ENCODE measurements at regions not wholly inside any gene's neighbourhood (a gene's known extent, or its start where the extent isn't known, plus 50 kb on each side); places are given as distances from the start of the nearest gene placed in this dataset.
"Not testable (repeated sequence)": the region's sequence is repeated elsewhere in the genome, so short reads cannot be mapped to it uniquely, and the experiment has no call there.

DNA sequence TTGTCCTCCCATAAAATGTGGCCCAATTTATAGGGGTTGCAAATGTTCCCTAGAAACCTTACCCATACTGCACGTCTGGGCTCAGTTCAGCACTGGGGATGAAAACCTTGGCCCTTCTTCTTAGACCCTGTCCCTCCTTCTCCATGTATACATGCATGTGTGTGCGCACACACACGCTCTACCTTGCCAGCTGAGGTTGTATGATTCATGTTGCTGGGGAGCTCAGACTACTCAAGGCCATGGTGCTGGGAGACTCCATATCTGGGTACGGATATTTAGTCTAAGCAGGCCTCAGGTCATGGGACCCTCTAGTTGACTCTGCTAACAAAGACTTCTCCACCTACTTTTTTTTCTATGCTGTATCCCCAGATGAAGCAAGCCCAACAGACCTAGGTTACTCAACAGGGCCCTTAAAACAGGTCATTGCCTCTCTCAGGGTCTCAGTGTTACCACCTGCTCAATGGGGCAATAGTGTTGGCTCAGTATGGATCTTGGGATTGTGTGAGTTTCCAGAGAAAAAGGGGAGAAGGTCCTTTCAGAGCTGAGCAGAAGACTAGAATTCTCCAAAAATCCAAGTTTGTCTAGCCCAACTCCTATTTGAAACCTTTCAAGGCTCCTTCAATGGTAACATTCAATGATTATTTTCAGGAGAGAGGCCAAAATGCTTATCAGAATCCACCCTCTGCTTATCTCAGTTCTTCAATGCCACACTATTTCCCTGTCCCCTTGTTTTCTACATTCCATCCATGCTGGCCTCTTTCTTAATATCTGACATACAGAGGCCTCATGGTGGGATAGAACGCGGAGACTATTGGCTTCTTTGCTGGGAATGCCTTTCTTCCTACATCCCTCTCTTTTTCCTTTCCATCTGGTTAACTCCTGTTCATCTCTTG is 123.6 kb upstream of the PITX1 start:
- no peak for DNase-seq (ENCODE audit: low spot score)

GRCh38 chr5:135156715-135157404 is 122.8 kb upstream of the PITX1 start:
- DNase-seq (ENCODE audit: low spot score): no peak

DNA sequence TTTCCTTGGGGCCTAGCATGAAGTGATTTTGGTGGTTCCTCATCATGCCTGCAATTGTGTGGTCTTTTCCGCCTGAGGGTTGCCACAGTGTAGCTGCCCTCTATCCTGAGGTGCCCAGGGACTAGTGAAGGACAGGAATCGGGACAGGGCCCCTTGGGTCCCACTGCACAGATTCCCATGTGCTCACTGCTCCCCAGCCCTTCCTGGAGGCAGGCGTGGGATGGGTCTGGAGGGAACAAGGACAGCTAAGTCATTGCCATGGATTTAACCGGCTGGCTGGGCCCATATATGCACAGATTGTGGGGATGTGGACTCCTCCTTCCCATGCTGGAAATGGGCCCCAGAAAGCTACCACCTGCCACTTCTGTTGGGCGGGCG is 122.3 kb upstream of the PITX1 start:
- DNase-seq (ENCODE audit: low spot score): no peak

DNA sequence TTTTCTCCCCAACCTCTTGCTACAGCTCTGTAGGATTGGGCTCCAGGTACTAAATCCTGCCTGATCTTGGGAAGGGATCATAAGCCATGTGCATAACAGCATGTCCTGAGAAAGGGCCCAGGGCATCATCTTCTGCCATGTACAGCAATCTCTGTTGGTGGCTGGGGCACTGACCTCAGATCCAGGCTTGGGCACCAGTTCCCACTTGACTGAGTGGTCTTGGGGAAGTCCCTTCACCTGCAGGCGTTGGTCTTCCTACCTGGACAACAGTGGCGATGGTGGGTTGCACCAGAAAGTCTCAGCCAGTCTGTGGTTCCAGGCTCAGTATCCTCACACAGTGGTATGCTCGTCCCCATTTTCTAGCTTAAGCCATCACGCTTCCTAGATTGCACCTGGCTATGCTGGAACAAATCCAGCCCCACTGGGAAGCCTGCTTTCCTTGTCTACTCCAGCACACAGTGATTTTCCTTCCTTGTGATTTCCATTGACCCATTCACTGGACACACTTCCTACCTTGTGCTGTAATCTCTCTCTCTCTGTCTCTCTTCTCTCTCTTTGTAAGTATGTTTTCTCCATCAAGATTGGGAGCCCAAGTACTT is 121.7 kb upstream of the PITX1 start:
- DNase-seq (ENCODE audit: low spot score): no peak

DNA sequence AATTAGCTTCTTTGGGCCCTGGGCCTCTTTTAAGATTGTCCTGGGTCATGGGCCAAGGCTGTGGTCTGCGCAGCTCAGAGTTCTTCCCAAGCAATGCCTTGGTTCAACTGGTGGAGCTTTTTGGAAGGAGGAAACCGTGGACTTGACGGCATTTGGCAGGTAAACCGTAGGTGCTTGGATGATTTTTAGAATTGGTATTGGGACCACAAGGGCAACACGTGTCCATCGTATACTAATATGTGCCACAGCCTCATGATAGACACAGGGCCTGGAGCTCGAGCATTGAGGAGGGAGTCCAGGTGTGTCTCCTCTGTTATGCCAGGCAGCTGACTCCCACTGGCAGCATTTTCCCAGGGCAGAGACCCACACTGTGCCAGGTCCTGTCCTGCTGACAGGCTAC is 120.9 kb upstream of the PITX1 start:
- no peak for DNase-seq (ENCODE audit: low spot score)

DNA sequence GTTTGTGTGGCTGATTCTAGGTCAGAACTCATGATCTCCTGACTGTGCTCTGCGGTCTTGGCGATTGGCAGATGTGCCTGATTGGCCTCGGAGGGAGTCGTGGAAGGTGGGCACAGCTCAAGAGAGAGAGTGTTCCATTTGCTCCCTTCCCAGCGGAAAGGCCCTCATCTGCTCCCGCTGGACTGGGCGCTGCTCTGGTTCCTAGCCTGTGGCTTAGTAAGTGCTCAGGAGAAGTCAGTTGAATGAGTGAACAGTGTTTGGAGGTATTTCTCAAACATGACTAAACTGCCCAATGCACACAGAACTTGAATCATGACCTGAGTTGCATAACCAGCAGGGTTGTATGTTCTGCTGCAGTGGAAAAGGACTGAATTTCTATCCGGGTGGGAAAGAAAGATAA is 120.2 kb upstream of the PITX1 start:
- no peak for DNase-seq (ENCODE audit: low spot score)

- DNase-seq (ENCODE audit: low spot score): no peak
These were observed 119.6 kb upstream of the PITX1 start for GRCh38 chr5:135153661-135154060.

DNA sequence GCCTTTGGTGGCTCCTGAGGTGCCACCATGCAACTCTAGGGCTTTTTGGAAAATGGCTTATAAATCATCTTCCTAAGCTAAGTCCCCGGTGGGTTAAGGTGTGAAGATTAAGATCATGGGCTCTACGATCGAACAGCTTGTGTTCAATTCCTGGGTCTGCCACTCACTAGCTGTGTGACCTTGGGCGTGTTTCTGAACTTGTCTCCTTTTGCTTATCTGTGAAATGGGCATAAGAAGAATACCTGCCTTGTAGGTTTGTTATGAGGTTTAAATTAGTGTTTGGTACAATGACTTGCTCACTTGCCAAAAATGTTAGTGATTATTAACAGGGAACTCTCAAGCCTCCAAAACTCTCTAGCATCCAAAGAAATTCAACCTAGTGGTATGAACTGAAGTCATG is 119.2 kb upstream of the PITX1 start:
- DNase-seq (ENCODE audit: low spot score): no peak

- not testable (repeated sequence) for DNase-seq (ENCODE audit: low spot score)
These were observed 117.6 kb upstream of the PITX1 start for GRCh38 chr5:135151660-135152059.

GRCh38 chr5:135151256-135151655 is 117.2 kb upstream of the PITX1 start:
- DNase-seq (ENCODE audit: low spot score): no peak

- no peak for DNase-seq (ENCODE audit: low spot score)
These were observed 116.7 kb upstream of the PITX1 start for GRCh38 chr5:135150767-135151166.

GRCh38 chr5:135149956-135150723 is 116.1 kb upstream of the PITX1 start:
- DNase-seq (ENCODE audit: low spot score): no peak

DNA sequence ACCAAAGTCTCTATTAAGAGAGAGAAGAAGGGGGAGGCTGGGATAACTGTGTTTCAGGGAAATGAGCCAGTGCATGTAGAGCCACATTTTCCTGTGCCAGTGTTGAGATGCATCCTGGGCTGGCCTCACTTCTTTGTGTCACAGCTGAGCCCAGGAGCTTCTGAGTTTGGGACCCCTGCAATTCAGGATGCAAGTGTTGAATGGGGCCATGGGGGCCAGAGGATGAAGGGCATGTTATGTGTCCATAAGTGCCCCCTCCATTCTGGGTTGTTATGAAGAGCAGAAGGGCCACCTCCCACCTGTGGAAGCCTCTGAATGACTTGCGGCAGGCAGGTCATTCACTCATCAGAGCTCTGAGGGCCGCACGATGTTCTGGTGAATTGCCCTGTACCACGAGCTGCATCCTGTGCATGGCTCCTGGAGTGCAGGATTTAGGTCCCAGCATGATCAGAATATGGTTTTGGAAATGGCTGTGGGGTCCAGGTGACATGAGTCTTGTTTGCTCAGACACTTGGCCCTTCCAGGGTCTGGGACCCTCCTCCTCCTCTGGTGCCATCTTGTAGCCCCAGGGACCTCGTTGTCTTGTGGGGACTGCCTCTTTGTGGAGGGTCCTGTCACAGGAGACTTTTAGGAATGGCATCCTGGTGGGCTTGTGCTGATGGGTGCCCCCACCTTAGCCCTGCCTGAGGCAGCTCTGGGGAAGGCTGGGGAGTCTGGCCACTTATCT is 115.4 kb upstream of the PITX1 start:
- DNase-seq (ENCODE audit: low spot score): no peak

- no peak for DNase-seq (ENCODE audit: low spot score)
These were observed 113.5 kb upstream of the PITX1 start for GRCh38 chr5:135147294-135148090.

GRCh38 chr5:135145985-135146384 is 112.0 kb upstream of the PITX1 start:
- DNase-seq (ENCODE audit: low spot score): no peak

DNA sequence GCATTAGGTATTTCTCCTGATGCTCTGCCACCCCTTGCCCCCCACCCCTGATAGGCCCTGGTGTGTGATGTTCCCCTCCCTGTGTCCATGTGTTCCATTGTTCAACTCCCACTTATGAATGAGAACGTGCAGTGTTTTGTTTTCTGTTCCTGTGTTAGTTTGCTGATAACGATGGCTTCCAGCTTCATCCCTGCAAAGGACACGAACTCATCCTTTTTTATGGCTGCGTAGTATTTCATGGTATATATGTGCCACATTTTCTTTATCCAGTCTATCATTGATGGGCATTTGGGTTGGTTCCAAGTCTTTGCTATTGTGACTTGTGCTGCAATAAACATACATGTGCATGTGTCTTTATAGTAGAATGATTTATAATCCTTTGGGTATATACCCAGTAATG is 109.7 kb upstream of the PITX1 start:
- DNase-seq (ENCODE audit: low spot score): not testable (repeated sequence)

- DNase-seq (ENCODE audit: low spot score): no peak
These were observed 107.6 kb upstream of the PITX1 start for GRCh38 chr5:135141303-135142268.

DNA sequence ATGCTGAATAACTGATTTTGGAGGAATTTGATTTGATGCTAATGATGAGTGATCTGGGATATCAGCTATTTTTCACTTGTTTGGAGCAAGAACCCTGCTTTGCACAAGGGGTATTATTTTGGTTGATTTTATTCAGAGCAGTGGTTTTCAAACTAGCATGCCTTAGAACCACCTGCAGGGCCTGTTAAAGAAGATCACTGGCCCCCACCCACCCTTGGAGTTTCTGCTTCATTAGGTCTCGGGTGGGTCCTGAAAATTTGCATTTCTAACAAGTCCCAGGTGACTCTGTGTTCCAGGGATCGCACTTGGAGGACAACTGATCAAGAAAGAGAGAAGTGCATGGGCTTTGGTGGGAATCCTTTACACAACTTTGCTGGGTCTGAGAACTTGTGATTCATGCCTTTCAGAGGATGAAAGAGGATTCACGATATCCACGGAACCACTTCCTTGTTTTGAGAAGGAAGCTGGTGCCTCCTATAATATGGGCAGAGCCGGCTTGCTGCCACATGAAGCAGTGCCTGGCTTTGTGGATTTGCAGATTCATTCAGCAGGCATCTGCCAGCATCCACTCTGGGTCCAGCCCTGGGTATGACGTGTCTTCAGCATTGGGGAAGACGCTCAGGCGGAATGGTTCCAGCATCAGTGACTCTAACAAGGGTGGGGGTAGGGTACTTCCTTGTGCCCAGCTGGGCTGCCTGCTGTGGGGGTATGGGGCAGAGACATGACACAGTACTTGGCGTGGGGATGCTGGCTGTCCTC is 106.6 kb upstream of the PITX1 start:
- DNase-seq (ENCODE audit: low spot score): no peak
